ENCODE measurements at regions not wholly inside any gene's neighbourhood (a gene's known extent, or its start where the extent isn't known, plus 50 kb on each side); places are given as distances from the start of the nearest gene placed in this dataset.

DNA sequence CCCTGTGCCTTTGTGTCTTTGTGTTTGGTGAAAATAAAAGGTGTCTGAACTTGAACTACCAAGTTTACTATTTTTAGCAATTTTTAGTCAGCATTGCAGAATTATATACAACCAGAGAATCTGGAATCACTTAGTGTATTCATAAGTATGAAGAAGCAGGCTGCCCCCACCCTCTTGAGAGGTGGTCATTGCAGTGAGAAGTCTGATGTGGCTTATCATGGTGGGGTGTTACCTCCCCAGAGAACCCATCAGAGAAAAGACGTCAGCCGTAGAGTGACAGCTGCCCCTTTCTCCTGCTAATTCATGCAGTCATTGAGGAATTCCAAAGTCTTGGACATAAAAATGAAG, 66.0 kb downstream of the BOLA3 start:
- H4K20me1 ChIP-seq (ENCODE audit: insufficient read depth, poor library complexity, severe bottlenecking), result peaks cover 2% of the 10 kb centered on the region
- no peaks in the 10 kb centered on the region for H3K9me2 ChIP-seq (replicated peaks; ENCODE audit: insufficient read depth)
- peaks cover 19% of the 10 kb centered on the region for H3K79me2 ChIP-seq
- no peaks in the 10 kb centered on the region for H3K27me3 ChIP-seq
- no peak overlapping the region for H3K27ac ChIP-seq
- DNase-seq (ENCODE audit: low spot score), result no peak
- no peak overlapping the region for H2AFZ ChIP-seq
- H3K4me3 ChIP-seq, result no peak overlapping the region
- 100% methylated on average over 2 of the region's 2 CpGs for WGBS (ENCODE audit: low lambda C conversion rate, missing lambda C conversion rate)
- H3K9me3 ChIP-seq (ENCODE audit: low read depth), result no peaks in the 10 kb centered on the region
- TF ChIP-seq EZH2phosphoT487 (IDR thresholded peaks at IDR 0.05; ENCODE audit: low read depth, severe bottlenecking, unreplicated experiment) (no peak), EZH2 (IDR thresholded peaks at IDR 0.05; ENCODE audit: borderline replicate concordance) (no peak)
- H3K36me3 ChIP-seq (replicated peaks; ENCODE audit: insufficient read depth, low read depth), result no peaks in the 10 kb centered on the region
- H3K4me2 ChIP-seq, result no peak overlapping the region
- H3K4me1 ChIP-seq (ENCODE audit: insufficient read depth), result peaks cover 5% of the 10 kb centered on the region

DNA sequence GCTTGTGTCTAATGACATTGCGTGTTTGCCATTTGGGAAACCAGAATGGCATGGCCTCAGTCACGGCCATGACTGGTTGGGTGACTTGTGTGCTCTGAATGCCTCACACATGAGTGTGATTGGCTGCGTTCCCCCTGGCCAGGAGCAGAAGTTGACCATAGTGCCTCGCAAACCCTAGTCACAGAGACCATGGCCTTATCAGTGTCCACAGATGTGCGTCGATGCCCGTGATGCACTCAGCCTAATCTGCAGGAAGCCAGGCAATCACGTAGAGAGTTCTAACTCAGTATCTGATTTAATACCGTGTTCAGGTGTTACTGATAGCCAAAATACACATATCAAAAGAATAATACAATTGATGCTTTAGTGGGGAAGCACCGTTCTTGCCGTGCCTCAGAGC, 64.0 kb downstream of the BOLA3 start:
- no peaks in the 10 kb centered on the region for H3K9me3 ChIP-seq (ENCODE audit: low read depth)
- TF ChIP-seq, protein P1, sequence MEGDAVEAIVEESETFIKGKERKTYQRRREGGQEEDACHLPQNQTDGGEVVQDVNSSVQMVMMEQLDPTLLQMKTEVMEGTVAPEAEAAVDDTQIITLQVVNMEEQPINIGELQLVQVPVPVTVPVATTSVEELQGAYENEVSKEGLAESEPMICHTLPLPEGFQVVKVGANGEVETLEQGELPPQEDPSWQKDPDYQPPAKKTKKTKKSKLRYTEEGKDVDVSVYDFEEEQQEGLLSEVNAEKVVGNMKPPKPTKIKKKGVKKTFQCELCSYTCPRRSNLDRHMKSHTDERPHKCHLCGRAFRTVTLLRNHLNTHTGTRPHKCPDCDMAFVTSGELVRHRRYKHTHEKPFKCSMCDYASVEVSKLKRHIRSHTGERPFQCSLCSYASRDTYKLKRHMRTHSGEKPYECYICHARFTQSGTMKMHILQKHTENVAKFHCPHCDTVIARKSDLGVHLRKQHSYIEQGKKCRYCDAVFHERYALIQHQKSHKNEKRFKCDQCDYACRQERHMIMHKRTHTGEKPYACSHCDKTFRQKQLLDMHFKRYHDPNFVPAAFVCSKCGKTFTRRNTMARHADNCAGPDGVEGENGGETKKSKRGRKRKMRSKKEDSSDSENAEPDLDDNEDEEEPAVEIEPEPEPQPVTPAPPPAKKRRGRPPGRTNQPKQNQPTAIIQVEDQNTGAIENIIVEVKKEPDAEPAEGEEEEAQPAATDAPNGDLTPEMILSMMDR (IDR thresholded peaks at IDR 0.05; ENCODE audit: poor library complexity), result no peak
- no peak for TF ChIP-seq EZH2 (IDR thresholded peaks at IDR 0.05; ENCODE audit: borderline replicate concordance)
- TF ChIP-seq EZH2phosphoT487 (IDR thresholded peaks at IDR 0.05; ENCODE audit: low read depth, severe bottlenecking, unreplicated experiment), result no peak
- H3K9me2 ChIP-seq (replicated peaks; ENCODE audit: insufficient read depth), result no peaks in the 10 kb centered on the region
- peaks cover 10% of the 10 kb centered on the region for H3K79me2 ChIP-seq
- H3K4me3 ChIP-seq, result no peak overlapping the region
- H3K4me2 ChIP-seq, result no peak overlapping the region
- no peaks in the 10 kb centered on the region for H3K36me3 ChIP-seq (replicated peaks; ENCODE audit: insufficient read depth, low read depth)
- 93% methylated on average over 11 of the region's 11 CpGs for whole genome bisulfite sequencing (ENCODE audit: low lambda C conversion rate, missing lambda C conversion rate)
- no peaks in the 10 kb centered on the region for H3K4me1 ChIP-seq (ENCODE audit: insufficient read depth)
- no peaks in the 10 kb centered on the region for H4K20me1 ChIP-seq (ENCODE audit: insufficient read depth, poor library complexity, severe bottlenecking)
- no peak for DNase-seq (ENCODE audit: low spot score)
- H3K27me3 ChIP-seq, result no peaks in the 10 kb centered on the region
- H3K27ac ChIP-seq, result no peak overlapping the region
- no peak overlapping the region for H2AFZ ChIP-seq

All from hepatocyte (in vitro differentiated cells).